ENCODE measurements at regions not wholly inside any gene's neighbourhood (a gene's known extent, or its start where the extent isn't known, plus 50 kb on each side); places are given as distances from the start of the nearest gene placed in this dataset.

DNA sequence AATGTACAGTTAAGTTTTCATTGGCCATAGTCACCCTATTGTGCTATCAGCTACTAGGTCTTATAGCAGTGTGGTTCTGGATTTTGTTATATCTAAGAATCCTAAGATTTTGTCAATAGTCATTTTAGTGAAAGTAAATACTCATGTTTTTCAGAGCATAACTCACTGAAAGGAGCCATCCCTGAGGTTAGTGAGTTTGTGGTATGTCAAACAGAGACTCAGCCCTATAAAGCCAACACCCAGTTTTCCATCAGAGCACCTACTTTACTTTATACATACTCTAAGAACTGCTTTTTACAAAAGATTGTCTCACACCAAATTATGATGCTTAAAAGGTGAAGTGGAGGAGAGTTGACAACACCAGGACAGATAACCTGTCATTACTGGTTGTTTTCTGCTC lies 686.3 kb upstream of the LRFN5 start:
- no peak for DNase-seq (ENCODE audit: low read depth, low spot score)

DNA sequence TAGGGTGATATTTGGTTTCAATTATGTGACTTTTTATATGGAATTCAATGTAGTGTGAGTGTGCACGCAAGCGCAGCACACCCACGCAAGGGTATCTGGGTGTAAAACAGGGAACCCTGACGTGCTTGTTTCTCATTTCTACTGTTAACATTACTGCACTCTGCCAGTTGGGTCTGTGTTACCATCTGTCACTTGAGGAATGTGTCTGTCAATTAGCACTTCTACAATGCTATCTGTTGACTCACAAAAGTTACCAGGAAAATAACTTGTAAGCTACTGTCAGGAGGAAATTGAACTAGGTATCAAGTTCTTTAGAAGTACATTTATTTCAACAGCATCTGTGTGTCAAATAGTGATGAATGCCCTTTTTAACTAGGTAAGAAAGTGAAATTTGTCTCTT lies 695.5 kb upstream of the LRFN5 start:
- DNase-seq (ENCODE audit: low read depth, low spot score), result no peak

DNA sequence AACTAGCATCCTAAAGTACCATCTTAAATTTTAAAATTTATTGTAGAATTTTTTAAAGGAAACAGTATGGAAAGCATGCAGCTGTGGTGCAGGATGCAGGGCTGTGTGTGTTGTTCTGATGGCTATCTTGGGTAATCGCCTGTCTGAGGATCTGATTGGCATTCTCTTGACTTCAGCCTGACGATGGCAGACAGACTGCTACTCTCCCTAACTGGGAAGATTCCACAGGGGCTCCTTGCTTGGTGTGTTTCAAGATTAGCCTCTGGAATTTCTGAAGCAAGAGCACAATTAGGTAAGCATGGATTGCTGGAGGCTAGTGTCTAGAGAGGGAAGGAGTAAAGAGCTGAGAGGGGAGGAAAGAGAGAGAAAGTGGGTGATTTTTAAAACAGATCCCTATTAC lies 696.8 kb upstream of the LRFN5 start:
- peak; percentile 83 for DNase-seq (ENCODE audit: low read depth, low spot score)

DNA sequence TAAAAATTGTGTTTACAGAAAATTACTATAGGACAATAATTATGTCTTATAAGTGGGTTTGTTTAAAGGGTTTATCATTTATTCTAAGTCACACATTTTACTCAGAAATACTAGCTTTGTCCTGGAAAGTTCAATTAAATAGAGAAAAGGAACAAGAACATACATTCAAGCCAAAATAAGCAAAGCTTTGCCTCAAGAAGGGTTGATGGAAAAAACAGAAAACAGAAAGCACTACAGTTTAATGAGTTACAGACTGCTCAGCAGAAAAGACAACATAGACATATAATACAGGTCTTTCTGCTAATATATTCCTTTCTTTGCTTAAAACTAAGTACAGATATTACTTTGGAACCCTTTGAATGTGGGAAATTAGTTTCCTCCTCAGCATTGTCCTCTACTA lies 703.0 kb upstream of the LRFN5 start:
- DNase-seq (ENCODE audit: low read depth, low spot score), result no peak

DNA sequence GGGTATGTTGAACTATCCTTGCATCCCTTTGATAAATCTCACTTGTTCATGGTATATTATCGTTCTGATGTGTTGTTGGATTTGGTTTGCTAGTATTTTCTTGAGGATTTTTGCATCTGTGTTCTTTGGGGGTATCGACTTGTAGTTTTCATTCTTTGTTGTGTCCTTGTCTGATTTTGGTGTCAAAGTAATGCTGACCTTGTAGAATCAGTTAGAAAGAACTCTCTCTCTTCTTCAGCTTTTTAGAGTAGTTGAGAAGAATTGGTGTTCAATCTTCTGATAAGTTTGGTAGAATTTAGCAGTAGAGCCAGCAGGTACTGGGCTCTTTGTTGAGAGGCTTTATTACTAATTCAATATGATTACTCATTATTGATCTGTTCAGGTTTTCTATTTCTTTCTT lies 707.2 kb upstream of the LRFN5 start:
- DNase-seq (ENCODE audit: low read depth, low spot score), result no peak

- no peak for DNase-seq (ENCODE audit: low read depth, low spot score)
Observed at GRCh38 chr14:40894846-40895245, 711.8 kb upstream of the LRFN5 start.

- DNase-seq (ENCODE audit: low read depth, low spot score), result no peak
Observed at GRCh38 chr14:40889126-40889525, 717.5 kb upstream of the LRFN5 start.

- DNase-seq (ENCODE audit: low read depth, low spot score), result no peak
Observed at GRCh38 chr14:40887912-40888311, 718.8 kb upstream of the LRFN5 start.

- DNase-seq (ENCODE audit: low read depth, low spot score), result no peak
Observed at GRCh38 chr14:40870252-40870651, 736.4 kb upstream of the LRFN5 start.

DNA sequence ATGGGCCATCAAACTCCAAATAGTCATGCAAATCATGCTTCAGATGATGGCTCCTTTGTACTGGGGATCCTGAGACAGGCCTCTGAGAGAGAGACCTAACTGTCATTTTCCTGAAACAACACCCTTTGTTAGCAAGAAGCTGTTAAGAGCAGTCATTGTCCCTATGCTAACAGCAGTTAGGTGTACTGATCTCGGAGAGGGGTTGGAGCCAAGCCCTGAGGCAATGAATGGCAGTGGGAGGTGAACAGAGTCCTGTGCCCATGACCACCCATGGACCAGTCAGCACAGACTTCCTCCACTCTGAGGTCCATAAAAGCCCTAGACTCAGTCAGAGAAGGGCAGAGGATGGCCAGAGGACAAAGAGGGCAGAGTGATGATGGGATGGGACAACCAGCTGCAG lies 747.6 kb upstream of the LRFN5 start:
- no peak for DNase-seq (ENCODE audit: low read depth, low spot score)

- DNase-seq (ENCODE audit: low read depth, low spot score), result no peak
Observed at GRCh38 chr14:40855343-40855742, 751.3 kb upstream of the LRFN5 start.

GRCh38 chr14:40850191-40850590 lies 756.5 kb upstream of the LRFN5 start:
- no peak for DNase-seq (ENCODE audit: low read depth, low spot score)

- DNase-seq (ENCODE audit: low read depth, low spot score), result no peak
Observed at GRCh38 chr14:40847480-40847879, 759.2 kb upstream of the LRFN5 start.

- DNase-seq (ENCODE audit: low read depth, low spot score), result no peak
Observed at GRCh38 chr14:40842816-40843215, 763.9 kb upstream of the LRFN5 start.

- no peak for DNase-seq (ENCODE audit: low read depth, low spot score)
Observed at GRCh38 chr14:40841886-40842285, 764.8 kb upstream of the LRFN5 start.

DNA sequence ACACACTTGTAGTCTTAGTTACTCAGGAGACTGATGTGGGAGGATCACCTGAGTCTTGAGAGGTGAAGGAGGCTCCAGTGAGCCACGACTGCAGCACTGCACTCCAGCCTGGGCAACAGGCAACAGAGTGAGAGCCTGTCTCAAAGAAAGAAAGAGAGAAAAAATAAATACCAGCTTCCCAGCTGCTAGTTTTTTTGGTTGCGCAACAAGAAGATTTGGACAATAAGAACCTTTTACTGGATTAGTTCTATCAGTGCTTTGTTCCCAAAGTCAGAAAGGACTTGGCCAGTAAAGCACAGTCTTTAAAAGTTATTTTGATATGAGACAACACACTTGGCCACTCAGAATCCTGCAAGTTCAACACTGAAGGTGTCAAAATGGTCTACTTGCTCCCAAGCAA lies 768.1 kb upstream of the LRFN5 start:
- no peak for DNase-seq (ENCODE audit: low read depth, low spot score)

- DNase-seq (ENCODE audit: low read depth, low spot score), result no peak
Observed at GRCh38 chr14:40806471-40806870, 800.2 kb upstream of the LRFN5 start.

DNA sequence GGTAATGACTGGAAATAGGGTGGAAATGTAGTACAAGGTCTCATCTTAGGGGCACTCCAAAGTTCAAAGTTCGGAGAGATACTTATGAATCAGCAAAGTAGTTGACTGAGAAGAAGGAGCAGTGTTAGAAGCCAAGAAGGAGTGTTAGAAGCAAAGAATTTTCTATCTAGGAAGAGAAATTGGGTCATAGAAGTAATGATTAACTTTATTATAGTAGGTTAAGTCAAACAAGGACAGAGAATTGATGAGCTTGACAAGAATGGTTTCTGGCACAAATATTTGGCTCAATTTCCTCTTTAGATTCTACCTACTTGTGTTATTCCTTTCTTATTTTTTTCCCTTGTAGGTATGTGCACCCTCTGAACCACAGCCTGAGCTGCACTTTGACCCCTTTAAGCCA lies 810.5 kb upstream of the LRFN5 start:
- no peak for DNase-seq (ENCODE audit: low read depth, low spot score)

DNA sequence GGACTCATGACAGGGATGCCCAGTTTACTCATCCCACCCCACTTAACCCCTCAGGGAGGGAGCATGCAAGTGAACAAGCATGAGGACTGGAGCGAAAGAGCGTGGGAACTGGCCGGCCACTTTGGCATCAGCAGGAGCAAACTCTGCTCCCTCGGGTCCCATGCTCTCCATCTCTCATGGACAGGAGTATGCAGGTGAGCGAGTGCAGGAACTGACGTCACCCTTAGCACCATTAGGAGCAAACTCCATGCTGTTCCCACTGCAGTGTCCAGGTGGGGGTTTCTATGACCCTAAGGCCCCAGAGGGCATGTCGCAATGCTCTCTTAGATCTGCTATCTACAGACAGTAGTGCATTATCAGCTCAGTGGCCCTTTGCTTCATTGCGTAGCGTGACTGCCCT lies 821.8 kb upstream of the LRFN5 start:
- no peak for DNase-seq (ENCODE audit: low read depth, low spot score)

DNA sequence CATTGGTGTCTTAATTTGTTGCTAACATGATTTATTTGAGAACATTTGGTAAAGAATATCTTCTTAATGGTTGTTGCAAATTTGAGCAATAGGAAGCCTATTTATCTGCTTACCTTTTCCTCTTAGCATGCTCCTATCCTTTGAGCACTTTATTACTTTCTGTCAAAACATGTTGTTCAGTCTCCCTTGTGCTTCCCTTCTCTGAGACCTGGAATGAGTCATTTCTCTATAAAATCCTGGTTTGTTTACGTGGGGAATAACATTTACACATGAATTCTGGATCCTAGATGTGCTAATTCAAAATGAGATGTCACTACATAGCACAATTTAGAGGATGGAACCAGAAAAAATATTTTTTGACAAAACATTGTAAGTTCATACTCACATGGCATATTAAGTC lies 844.0 kb upstream of the LRFN5 start:
- DNase-seq (ENCODE audit: low read depth, low spot score), result no peak

- no peak for DNase-seq (ENCODE audit: low read depth, low spot score)
Observed at GRCh38 chr14:40762177-40762576, 844.5 kb upstream of the LRFN5 start.

DNA sequence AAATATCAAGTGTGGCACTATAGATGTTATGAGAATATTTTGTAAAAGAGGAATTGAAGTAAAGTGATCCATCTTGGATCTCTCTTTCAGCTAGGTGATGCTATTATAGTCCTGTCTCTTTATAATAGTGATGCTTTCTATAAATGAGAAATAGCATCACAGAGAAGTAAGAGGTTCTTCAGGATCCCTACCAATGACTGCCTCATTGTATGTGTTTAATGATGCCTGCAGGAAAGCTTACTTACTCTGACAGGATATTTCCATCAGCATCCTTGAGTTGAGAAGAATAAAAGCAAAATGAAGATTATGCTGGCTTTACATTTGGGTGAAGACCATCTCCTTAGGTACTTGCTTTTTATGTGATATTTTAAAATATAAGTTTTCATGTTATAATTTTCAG lies 846.0 kb upstream of the LRFN5 start:
- DNase-seq (ENCODE audit: low read depth, low spot score), result no peak

- no peak for DNase-seq (ENCODE audit: low read depth, low spot score)
Observed at GRCh38 chr14:40758076-40758475, 848.6 kb upstream of the LRFN5 start.

- DNase-seq (ENCODE audit: low read depth, low spot score), result no peak
Observed at GRCh38 chr14:40757376-40757950, 849.2 kb upstream of the LRFN5 start.

DNA sequence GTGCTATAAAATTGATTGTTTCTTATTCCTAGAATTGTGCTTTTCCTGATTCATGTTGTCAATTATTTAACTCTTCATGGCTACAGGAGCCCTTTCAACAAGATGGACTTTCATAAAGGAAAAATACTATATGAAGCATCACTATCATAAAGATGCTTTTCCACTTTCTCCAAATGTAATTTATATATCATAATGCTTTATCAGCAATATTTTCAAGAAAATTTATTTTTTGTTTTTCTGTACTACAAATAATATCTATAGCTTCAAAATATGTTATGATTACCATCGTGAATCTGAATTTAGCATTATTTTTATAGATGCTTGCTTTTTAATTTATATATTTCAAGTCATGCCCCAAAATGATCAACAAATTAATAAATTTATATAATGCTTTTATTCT lies 873.5 kb upstream of the LRFN5 start:
- DNase-seq (ENCODE audit: low read depth, low spot score), result no peak

Data from ELF-1 (cell line).